ENCODE measurements at regions not wholly inside any gene's neighbourhood (a gene's known extent, or its start where the extent isn't known, plus 50 kb on each side); places are given as distances from the start of the nearest gene placed in this dataset.

DNA sequence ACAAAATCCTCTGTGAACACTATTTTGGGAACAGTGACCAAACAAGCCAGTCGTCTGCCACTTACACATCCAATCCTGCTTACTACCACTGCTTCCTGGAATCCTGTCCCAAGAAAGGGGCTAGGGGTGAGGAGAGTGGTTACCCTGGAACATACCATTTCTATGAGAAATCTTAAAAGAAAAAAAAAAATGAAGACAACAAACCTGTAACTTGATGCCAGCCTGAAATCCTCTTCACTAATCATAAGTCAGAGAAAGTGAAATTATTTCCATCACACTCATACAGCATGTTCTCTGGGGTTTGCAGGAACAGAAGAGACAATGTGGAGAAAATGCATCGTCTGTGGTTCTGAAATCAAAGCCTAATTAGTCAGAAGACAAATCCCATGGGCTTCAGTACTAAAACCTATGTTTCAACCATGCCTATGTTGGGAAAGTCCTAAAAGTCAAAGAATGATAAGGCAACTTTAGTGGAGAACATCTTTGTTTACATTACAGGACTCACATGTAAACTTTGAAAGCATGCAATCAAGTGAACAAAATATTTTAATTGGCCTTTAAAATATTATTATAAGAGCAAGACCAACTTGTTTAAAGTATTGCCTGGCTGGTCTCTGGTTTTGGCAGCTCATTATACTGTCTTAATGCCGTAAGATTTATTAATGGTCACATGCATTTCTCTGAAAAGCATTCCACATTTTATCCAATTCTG lies 220.7 kb downstream of the LTN1 start:
- H3K4me2 ChIP-seq (ENCODE audit: low read length): no peak overlapping the region
- no peak overlapping the region for H3K4me3 ChIP-seq (ENCODE audit: low read length)

DNA sequence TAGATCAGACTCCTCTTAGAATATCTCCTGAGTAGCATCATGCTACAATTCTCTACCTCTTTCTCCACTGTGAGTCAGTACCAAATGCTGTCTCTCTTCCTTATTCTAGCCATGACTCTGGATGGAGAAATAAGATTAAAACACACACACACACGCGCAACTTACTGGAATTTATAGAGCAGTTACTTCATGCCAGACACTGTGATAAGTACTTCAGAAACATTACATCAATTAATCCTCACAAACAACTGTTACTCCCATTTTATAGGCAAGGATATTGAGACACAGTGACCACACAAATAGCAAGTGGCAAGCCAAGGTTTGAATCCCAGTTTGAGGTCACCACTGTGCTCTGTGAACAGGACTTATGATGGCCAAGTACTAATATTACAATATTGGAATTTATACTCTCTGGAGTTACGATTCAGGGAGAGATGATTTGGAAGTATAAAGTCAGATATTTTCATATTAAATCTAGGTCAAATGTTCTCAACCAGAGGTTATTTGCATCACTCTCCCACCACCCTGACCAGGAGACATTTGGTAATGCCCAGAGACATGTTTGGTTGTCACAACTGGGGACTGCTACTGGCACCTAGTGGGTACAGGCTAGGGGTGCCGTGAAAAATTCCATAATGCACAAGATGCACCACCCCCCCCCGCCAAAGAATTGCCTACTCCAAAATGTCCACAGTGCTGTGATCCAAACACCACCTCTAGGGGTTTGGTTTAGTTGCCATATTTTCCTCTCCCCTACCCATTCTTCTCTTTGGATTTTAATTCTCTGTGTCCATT lies 221.6 kb downstream of the LTN1 start:
- no peak overlapping the region for H3K4me3 ChIP-seq (ENCODE audit: low read length)
- H3F3A ChIP-seq (ENCODE audit: control insufficient read depth, insufficient read depth): no peaks in the 10 kb centered on the region
- H4K20me1 ChIP-seq (ENCODE audit: control insufficient read depth, insufficient read depth, low read depth, low read length): no peaks in the 10 kb centered on the region
- H3K4me2 ChIP-seq (ENCODE audit: low read length): no peak overlapping the region
- H3K27ac ChIP-seq (ENCODE audit: low read depth, low read length): no peak overlapping the region
- no peaks in the 10 kb centered on the region for H3K36me3 ChIP-seq (ENCODE audit: control insufficient read depth, low read length)
- no peak for TF ChIP-seq EZH2phosphoT487 (IDR thresholded peaks at IDR 0.05; ENCODE audit: borderline replicate concordance, low read length)
- TF ChIP-seq, protein P1, sequence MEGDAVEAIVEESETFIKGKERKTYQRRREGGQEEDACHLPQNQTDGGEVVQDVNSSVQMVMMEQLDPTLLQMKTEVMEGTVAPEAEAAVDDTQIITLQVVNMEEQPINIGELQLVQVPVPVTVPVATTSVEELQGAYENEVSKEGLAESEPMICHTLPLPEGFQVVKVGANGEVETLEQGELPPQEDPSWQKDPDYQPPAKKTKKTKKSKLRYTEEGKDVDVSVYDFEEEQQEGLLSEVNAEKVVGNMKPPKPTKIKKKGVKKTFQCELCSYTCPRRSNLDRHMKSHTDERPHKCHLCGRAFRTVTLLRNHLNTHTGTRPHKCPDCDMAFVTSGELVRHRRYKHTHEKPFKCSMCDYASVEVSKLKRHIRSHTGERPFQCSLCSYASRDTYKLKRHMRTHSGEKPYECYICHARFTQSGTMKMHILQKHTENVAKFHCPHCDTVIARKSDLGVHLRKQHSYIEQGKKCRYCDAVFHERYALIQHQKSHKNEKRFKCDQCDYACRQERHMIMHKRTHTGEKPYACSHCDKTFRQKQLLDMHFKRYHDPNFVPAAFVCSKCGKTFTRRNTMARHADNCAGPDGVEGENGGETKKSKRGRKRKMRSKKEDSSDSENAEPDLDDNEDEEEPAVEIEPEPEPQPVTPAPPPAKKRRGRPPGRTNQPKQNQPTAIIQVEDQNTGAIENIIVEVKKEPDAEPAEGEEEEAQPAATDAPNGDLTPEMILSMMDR (IDR thresholded peaks at IDR 0.05; ENCODE audit: low read depth, low read length, poor library complexity, severe bottlenecking): no peak
- H3K9me3 ChIP-seq (ENCODE audit: control insufficient read depth, insufficient read depth, low read length): no peaks in the 10 kb centered on the region
- H3K27me3 ChIP-seq (ENCODE audit: control insufficient read depth, low read length): no peaks in the 10 kb centered on the region
- H3K4me1 ChIP-seq (ENCODE audit: control insufficient read depth, low read length): no peaks in the 10 kb centered on the region
- no peaks in the 10 kb centered on the region for H3K79me2 ChIP-seq (ENCODE audit: control insufficient read depth, low read length)
- H3K9me2 ChIP-seq (replicated peaks; ENCODE audit: control insufficient read depth, low read length): no peaks in the 10 kb centered on the region

More for the DNA sequence above, 220.7 kb downstream of the LTN1 start:
- no peak for TF ChIP-seq EZH2phosphoT487 (IDR thresholded peaks at IDR 0.05; ENCODE audit: borderline replicate concordance, low read length)
- TF ChIP-seq, protein P1 (IDR thresholded peaks at IDR 0.05; ENCODE audit: low read depth, low read length, poor library complexity, severe bottlenecking): no peak
- Histone ChIP-seq H3K36me3 (ENCODE audit: control insufficient read depth, low read length) (no peaks in the 10 kb centered on the region), H3K27ac (ENCODE audit: low read depth, low read length) (no peak overlapping the region), H4K20me1 (ENCODE audit: control insufficient read depth, insufficient read depth, low read depth, low read length) (no peaks in the 10 kb centered on the region), H3K9me3 (ENCODE audit: control insufficient read depth, insufficient read depth, low read length) (no peaks in the 10 kb centered on the region), H3K27me3 (ENCODE audit: control insufficient read depth, low read length) (no peaks in the 10 kb centered on the region), H3K4me1 (ENCODE audit: control insufficient read depth, low read length) (no peaks in the 10 kb centered on the region), H3F3A (ENCODE audit: control insufficient read depth, insufficient read depth) (no peaks in the 10 kb centered on the region), H3K79me2 (ENCODE audit: control insufficient read depth, low read length) (no peaks in the 10 kb centered on the region), H3K9me2 (replicated peaks; ENCODE audit: control insufficient read depth, low read length) (no peaks in the 10 kb centered on the region)

DNA sequence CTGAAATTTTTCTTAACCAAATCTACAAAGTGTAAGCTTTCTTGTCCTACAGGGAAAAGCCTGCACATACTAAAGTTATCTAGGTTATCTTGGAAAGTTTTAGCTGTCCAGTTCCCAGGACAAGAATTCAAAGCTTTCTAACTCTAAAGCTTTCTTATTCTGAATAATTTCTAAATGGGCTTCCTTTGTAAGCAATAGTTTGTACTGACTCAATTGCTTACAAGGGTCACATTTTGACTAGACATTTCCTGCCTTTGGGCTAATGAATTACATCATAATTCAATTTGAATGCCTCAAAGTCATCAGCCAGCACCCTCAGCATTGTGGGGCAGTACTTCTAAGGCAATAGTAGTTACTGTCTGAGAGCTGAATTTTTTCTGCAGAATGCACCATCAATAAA lies 223.0 kb downstream of the LTN1 start:
- Histone ChIP-seq H3K36me3 (ENCODE audit: control insufficient read depth, low read length) (no peaks in the 10 kb centered on the region), H3K9me2 (replicated peaks; ENCODE audit: control insufficient read depth, low read length) (no peaks in the 10 kb centered on the region), H4K20me1 (ENCODE audit: control insufficient read depth, insufficient read depth, low read depth, low read length) (no peaks in the 10 kb centered on the region), H3K27me3 (ENCODE audit: control insufficient read depth, low read length) (no peaks in the 10 kb centered on the region), H3K4me2 (ENCODE audit: low read length) (no peak overlapping the region), H3K4me3 (ENCODE audit: low read length) (no peak overlapping the region), H3K9me3 (ENCODE audit: control insufficient read depth, insufficient read depth, low read length) (no peaks in the 10 kb centered on the region), H3K27ac (ENCODE audit: low read depth, low read length) (no peak overlapping the region), H3F3A (ENCODE audit: control insufficient read depth, insufficient read depth) (no peaks in the 10 kb centered on the region), H3K79me2 (ENCODE audit: control insufficient read depth, low read length) (no peaks in the 10 kb centered on the region), H3K4me1 (ENCODE audit: control insufficient read depth, low read length) (no peaks in the 10 kb centered on the region)
- TF ChIP-seq, protein P1 (IDR thresholded peaks at IDR 0.05; ENCODE audit: low read depth, low read length, poor library complexity, severe bottlenecking): no peak
- no peak for TF ChIP-seq EZH2phosphoT487 (IDR thresholded peaks at IDR 0.05; ENCODE audit: borderline replicate concordance, low read length)
